Stimulated activated CD8-positive, alpha-beta memory T cell treated with anti-CD3 and anti-CD28 coated beads, Interleukin-15, amount 100 ng/mL, for 4 hours (primary cell): ENCODE measurements at regions not wholly inside any gene's neighbourhood (a gene's known extent, or its start where the extent isn't known, plus 50 kb on each side); places are given as distances from the start of the nearest gene placed in this dataset.
"Not testable (repeated sequence)": the region's sequence is repeated elsewhere in the genome, so short reads cannot be mapped to it uniquely, and the experiment has no call there.

Experiments used
- DNase-seq, 2 donors: peaks; one replicate each; pipeline ENCODE4 v3.0.0-alpha.2; 2020; ENCODE audit warnings: low read depth in 2 of 2

DNA sequence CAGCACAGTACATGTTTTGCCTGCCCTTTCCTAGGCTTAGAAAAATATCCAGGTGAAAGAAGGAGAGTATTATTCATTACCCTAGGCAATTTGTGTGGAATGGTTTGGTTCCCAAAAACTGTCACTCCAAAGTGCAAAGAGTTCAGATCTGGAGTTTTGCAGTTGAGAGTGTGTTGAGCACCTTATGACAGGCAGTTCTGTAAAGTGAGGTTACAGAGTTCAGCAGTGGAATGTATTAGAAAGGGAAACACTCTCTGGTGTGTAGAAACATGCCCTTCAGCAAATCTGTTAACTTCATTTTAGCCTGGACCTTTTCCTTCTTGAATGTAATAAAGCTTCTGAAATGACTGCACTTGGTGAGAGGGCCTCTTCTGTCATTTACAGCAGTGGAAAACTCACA is 154.0 kb upstream of the SSTR1 start:
- no peak for DNase-seq

- no peak for DNase-seq
These were observed 151.4 kb upstream of the SSTR1 start for GRCh38 chr14:38056270-38056669.

GRCh38 chr14:38062223-38062622 is 145.5 kb upstream of the SSTR1 start:
- DNase-seq = not testable (repeated sequence)

- no peak for DNase-seq
These were observed 143.9 kb upstream of the SSTR1 start for GRCh38 chr14:38063711-38064320.

GRCh38 chr14:38065106-38065762 is 142.5 kb upstream of the SSTR1 start:
- DNase-seq = peak in 1 of 2 donors; percentile 41

GRCh38 chr14:38070061-38070588 is 137.6 kb upstream of the SSTR1 start:
- DNase-seq = no peak

DNA sequence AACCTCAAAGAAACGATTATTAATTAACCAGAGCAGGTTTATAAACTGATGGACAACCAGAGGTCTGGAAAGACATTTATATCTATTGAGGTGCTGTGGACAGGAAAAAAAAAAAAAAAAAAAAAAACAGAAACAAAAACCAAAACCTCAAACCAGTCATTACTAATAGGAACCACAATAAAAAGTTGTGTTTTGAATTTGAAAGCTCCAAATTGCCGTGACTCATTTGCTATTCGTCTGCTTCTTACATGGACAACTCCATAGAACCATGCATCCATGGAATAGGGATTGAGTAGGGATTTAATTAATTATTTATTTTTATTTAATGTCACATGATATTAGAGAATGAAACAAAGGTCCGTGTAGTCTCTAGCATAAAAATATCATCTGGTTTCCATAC is 134.1 kb upstream of the SSTR1 start:
- DNase-seq = no peak

DNA sequence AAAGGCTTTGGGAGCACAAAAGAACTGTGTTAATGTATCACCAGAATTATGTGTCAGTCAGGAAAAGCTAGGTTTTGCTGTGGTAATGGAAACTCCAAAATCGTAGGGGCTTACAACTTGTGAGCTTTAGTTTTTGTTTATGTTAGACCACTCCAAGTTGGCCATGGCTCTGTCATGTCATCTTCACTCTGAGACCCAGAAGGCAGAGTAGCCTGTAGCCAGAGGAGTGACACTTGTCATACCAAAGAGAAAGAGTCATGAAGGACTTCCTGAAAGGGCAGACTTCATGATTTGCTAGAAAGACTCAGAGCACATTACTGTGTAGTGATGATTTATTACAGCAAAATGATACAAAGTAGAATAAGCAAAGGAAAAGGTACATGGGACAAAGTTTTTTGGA is 133.6 kb upstream of the SSTR1 start:
- DNase-seq = no peak

DNA sequence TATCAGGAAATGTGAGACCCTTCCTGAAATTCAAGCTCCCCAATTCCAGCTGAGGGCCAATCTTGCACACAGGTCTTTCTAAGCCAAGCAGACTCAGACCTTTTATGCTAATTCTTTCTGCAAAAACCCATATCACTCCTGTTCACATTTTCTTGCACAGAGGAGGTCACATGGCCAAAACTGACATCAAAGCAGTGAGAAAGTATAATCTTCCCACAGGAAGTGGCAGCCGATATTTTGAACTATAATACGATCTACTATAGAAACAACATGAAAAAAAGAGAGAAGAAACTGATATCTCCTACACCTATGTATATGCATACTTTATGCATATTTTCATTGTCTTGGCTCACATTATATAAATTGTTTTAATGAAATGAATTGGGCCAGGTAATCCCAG is 132.9 kb upstream of the SSTR1 start:
- no peak for DNase-seq

GRCh38 chr14:38078393-38078792 is 129.3 kb upstream of the SSTR1 start:
- DNase-seq = peak in 1 of 2 donors; percentile 13

- DNase-seq = no peak
These were observed 128.4 kb upstream of the SSTR1 start for GRCh38 chr14:38079268-38079667.

GRCh38 chr14:38079886-38080285 is 127.8 kb upstream of the SSTR1 start:
- DNase-seq = no peak

DNA sequence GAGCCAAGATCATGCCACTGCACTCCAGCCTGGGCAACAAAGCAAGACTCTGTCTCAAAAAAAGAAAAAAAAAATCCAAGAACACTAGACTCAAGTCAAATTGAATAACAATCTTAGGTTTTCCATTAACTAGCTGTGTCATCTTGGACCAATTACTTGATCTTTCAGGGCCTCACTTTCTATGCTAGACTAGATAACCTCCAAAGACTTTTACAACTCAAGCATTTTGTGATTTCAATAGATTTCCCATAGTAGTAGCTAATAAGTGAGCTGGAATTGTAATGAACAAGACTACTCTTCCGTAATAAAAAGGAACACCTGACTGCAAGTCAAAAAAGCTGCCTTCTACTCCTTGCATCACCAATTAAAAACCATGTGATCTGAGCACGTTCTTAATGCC is 127.0 kb upstream of the SSTR1 start:
- DNase-seq = no peak

DNA sequence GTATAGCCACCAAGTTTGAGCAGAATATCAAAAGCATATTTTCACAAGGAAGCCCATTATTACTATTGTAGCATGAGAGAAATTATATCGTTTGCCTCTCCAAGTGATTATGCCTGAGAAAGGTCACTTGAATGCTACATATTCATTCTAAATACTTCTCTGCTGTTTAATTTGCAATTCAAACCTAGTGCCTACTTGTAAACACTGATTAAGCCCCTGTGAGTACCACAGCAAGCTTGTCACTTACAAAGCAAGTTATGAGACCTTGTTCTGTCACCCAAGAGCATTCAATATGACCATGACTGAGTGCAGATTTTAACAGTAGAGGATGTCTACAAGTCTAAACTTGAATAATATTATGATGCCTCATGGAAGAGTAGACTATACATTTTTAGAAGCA is 124.7 kb upstream of the SSTR1 start:
- no peak for DNase-seq

DNA sequence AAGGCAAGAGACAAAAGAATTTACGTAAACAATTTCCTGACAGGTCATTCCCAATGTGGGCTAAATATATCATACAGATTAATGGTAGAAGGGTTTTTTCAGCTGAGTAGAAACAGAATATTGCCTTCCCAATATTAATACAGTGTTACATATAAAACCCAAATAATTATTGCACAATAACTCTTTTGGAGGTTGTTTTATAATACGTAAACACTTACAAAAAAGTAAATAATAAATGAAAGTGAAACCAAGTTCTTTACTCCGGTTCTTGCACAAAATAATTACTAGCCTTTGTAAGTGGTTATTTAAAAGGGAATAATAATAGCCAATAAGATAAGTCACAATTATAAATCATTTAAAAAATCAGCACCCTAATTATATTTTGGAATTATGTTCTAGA is 118.6 kb upstream of the SSTR1 start:
- no peak for DNase-seq

DNA sequence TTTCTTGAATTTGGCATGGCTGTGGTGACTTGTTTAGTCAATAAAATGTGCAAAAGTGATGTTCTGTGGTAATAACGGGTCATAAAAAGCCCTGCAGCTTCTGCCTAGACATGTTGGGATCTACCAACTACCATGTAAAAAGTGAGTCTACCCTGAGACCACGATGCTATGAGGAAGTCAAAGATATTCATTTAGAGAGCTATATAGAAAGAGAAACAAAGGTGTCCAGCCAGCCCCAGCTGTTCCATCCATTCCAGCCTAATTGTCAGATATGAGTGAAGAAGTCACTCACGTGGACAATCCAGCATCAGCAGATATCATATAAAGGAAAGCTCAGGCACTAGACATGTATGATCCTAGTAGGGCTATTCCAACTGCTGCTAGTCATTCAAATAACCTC is 117.2 kb upstream of the SSTR1 start:
- DNase-seq = no peak

DNA sequence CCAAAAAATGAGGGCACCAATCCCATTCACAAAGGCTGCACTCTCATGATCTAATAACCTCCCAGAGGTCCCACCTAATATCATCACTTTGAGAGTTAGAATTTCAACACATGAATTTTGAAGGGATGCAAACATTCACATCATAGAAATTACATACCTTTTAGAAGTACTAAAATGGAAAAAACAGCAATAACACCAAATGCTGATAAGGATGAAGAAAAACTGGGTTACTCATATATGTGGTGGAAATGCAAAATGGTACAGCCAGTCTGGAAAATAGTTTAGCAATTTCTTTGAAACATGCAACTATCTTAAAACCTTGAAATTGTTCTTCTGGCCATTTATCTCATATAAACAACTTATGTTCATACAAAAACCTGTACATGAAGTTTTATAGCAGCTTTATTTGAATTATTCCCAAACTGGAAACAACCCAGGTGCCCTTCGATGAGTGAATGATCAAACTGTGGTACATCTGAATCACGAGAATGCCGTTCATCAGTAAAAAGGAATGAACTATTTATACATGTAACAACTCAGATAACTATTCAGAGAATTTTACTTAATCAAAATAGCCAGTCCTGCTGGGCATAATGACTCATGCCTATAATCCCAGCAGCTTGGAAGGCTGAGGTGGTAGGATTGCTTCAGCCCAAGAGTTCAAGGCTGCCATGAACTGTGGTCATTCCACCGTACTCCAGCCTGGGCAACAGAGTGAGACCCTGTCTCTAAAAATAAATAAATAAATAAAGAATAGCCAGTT is 109.4 kb upstream of the SSTR1 start:
- DNase-seq = no peak

- no peak for DNase-seq
These were observed 106.0 kb upstream of the SSTR1 start for GRCh38 chr14:38101679-38102078.

- no peak for DNase-seq
These were observed 104.0 kb upstream of the SSTR1 start for GRCh38 chr14:38103542-38104225.

DNA sequence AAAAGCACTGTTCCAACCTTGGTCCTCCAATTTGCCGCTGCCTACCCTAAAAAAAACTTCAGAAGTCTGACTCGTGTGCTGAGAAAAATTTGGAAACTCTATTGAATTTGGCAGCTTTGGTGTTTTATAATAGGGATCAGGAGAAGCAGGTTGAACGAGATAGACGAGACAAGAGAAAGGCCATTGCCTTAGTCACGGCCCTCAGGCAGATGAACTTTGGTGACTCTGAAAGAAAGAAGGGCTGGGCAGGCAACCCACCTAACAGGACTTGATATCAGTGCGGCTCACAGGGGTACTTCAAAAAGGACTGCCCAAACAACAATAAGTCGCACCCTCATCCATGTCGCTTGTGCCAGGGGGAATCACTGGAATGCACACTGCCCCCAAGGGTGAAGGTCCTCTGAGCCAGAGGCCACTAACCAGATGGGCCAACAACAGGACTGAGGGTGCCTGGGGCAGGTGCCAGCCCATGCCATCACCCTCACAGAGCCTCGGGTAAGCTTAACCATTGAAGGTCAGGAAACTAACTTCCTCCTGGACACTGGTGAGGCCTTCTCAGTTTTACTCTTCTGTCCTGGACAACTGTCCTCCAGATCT is 102.5 kb upstream of the SSTR1 start:
- DNase-seq = no peak

DNA sequence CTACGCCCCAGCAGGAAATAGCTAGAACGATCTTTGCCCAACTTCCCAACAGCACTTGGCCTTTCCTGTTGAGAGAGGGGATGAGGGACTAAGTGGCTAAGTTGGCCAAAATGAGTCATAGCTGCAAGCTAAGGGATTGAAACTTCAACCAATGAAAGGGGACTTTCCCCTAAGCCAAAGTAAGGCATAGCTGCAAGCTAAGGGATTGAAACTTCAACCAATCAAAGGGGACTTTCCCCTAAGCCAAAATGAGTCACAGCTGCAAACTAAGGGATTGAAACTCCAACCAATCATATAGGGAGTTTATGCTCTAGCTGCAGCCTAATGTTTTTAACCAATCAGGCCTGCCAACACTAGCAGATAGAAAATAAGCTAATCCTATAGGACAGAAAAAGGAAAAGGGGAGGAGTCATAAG is 100.5 kb upstream of the SSTR1 start:
- DNase-seq = no peak

DNA sequence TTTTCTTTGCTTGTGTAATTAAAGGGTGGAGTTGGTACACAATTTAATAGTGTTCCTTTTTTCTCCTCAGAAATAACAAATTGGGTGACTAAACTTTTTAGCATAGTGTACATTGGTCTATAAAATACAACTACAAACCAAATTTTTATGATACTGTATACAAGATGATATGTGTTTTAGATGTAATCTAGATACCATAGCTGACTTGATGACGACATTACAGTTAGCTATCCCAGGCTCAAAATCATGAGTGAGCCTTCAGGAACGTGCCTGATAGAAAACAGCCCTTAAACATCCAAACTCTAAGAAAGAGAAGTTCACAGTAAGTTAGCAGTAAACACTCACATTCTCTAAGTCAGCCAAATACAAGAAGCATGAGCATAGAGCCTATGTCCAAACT is 99.0 kb upstream of the SSTR1 start:
- no peak for DNase-seq
